Natural killer cell (primary cell): ENCODE measurements at regions not wholly inside any gene's neighbourhood (a gene's known extent, or its start where the extent isn't known, plus 50 kb on each side); places are given as distances from the start of the nearest gene placed in this dataset.

ENCODE experiments used
- ATAC-seq, 3 donors: fragments of 150-1000 bp in 2 of 3; fragments of 200-7000 bp in 1 of 3; cut with Tn5 transposase; 1 replicate in 1 of 3; 2 replicates in 2 of 3; pipeline ENCODE4 v1.10.0; 2021; ENCODE audit warnings: mild to moderate bottlenecking in 2 of 3, moderate library complexity in 2 of 3
- DNase-seq, 2 donors: peaks; one replicate each; pipeline versions ENCODE4 v3.0.0 to v3.0.0-alpha.2; 2013 to 2021; ENCODE audit warnings: mixed read lengths in 1 of 2
- H3K27ac ChIP-seq: one replicate; pipeline ENCODE4 v1.5.1; 2013; ENCODE audit warnings: mild to moderate bottlenecking, low read length
- H3K27me3 ChIP-seq: one replicate; pipeline ENCODE4 v1.6.1; 2013; ENCODE audit warnings: low read length; ENCODE audit not compliant: control insufficient read depth, insufficient read depth
- H3K36me3 ChIP-seq: one replicate; pipeline ENCODE4 v1.6.1; 2013; ENCODE audit warnings: low read length; ENCODE audit not compliant: control insufficient read depth, insufficient read depth
- H3K4me1 ChIP-seq: one replicate; pipeline ENCODE4 v1.6.1; 2013; ENCODE audit warnings: low read length; ENCODE audit not compliant: control insufficient read depth, insufficient read depth
- H3K4me3 ChIP-seq: one replicate; pipeline ENCODE4 v1.5.1; 2013; ENCODE audit warnings: low read length
- H3K9me3 ChIP-seq: one replicate; pipeline ENCODE4 v1.6.1; 2013; ENCODE audit warnings: low read length; ENCODE audit not compliant: control insufficient read depth, insufficient read depth
- H3K27ac Mint-ChIP-seq, 2 donors: one replicate each; pipeline ENCODE4 v1.8.0; 2022; ENCODE audit warnings: mild to moderate bottlenecking in 2 of 2, mixed read lengths in 2 of 2, moderate library complexity in 1 of 2
- H3K27me3 Mint-ChIP-seq, 2 donors: one replicate each; pipeline ENCODE4 v1.8.0; 2022; ENCODE audit warnings: low read depth in 2 of 2, mixed read lengths in 2 of 2
- H3K36me3 Mint-ChIP-seq: one replicate; pipeline ENCODE4 v1.8.0; 2022; ENCODE audit warnings: mixed read lengths
- H3K4me1 Mint-ChIP-seq, 2 donors: one replicate each; pipeline ENCODE4 v1.8.0; 2022; ENCODE audit warnings: mixed read lengths in 2 of 2
- H3K4me3 Mint-ChIP-seq: one replicate; pipeline ENCODE4 v1.8.0; 2022; ENCODE audit warnings: mild to moderate bottlenecking, moderate library complexity, mixed read lengths
- H3K9me3 Mint-ChIP-seq, 2 donors: one replicate each; pipeline ENCODE4 v1.8.0; 2022; ENCODE audit warnings: mixed read lengths in 2 of 2
- WGBS: methylation state at CpG from one replicate; pipeline ENCODE4 v1.1.7; 2013; ENCODE audit warnings: missing lambda C conversion rate; ENCODE audit not compliant: insufficient coverage; 5-methylcytosine and 5-hydroxymethylcytosine counted together
- intact Hi-C: fragments of 100-400 bp; cut with micrococcal nuclease; formaldehyde crosslinking; loops from one replicate; pipeline ENCODE4 v1.14.2; 2022
- TF ChIP-seq, protein P1 (sequence below): fragments of 200-600 bp; IDR thresholded peaks from one replicate; pipeline ENCODE4 v1.8.0; 2022; ENCODE audit warnings: antibody characterized with exemption

DNA sequence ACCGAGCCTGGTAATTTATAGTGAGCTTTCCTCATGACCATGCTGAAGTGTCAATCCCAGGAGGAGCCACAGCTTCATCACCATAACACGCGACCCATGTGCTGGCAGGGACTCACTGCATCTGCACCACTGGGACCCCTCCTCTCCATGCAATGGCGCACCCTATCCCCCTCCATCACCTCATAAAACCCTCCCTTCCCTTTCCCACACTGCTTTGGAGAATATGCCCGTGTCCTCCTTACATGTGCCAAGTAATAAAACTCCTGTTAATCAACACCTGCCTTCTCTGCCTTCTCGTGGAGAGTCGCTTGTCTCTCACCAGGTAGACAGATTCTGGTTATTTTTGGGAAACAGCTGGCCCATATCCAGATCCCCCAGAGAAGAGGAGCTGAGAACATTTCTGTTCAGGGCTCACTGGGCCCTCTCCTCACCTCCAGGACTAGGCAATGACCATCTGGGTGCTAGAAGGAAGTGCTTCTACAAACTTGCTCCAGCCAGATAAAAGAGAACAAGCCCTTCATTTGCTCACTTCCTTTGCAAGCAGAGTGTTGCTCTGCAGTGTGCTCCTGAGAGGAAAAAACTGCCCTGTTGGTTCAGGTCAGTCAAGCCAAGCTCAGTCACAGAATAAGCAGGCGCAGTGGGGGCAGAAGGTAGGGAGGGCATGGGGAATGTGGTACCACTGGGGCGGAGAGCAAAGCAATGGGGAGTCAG is 894.3 kb downstream of the UQCRFS1 start:
- Mint-ChIP-seq H3K4me3 (no peak overlapping the region), H3K27me3 (peaks cover 2 to 23% of the 10 kb centered on the region in 2 donors), H3K4me1 (no peaks in the 10 kb centered on the region), H3K36me3 (no peaks in the 10 kb centered on the region), H3K27ac (no peak overlapping the region), H3K9me3 (no peaks in the 10 kb centered on the region)
- ATAC-seq (no peak), DNase-seq (no peak)
- Histone ChIP-seq H3K9me3 (no peaks in the 10 kb centered on the region), H3K4me3 (no peak overlapping the region), H3K36me3 (no peaks in the 10 kb centered on the region), H3K27ac (no peak overlapping the region), H3K27me3 (no peaks in the 10 kb centered on the region), H3K4me1 (no peaks in the 10 kb centered on the region)
- 79% methylated on average over 8 of the region's 9 CpGs for WGBS
- TF ChIP-seq, protein P1, sequence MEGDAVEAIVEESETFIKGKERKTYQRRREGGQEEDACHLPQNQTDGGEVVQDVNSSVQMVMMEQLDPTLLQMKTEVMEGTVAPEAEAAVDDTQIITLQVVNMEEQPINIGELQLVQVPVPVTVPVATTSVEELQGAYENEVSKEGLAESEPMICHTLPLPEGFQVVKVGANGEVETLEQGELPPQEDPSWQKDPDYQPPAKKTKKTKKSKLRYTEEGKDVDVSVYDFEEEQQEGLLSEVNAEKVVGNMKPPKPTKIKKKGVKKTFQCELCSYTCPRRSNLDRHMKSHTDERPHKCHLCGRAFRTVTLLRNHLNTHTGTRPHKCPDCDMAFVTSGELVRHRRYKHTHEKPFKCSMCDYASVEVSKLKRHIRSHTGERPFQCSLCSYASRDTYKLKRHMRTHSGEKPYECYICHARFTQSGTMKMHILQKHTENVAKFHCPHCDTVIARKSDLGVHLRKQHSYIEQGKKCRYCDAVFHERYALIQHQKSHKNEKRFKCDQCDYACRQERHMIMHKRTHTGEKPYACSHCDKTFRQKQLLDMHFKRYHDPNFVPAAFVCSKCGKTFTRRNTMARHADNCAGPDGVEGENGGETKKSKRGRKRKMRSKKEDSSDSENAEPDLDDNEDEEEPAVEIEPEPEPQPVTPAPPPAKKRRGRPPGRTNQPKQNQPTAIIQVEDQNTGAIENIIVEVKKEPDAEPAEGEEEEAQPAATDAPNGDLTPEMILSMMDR = no peak
- intact Hi-C loops = no loop called here

DNA sequence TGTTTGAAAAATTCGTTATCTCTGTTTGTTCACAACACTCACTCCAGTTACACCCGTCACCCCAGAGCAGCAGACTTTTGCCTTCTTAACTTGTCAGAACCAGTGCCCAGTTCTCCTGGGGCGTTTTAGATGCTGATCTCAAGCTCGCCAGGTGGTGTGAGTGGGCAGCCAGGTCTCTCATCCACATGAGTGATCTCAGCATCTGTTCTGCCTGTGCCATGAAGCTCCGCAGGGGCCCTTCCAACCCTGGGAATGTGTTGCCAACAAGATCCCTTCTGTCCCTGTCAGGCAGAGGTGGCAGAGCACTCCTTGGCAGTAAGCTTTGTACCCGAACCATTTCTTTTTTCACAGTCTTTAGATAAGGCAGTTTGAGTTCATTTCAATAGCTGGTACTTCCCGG is 896.5 kb downstream of the UQCRFS1 start:
- H3K27ac Mint-ChIP-seq = no peak overlapping the region
- no peaks in the 10 kb centered on the region for H3K36me3 Mint-ChIP-seq
- no peak overlapping the region for H3K4me3 Mint-ChIP-seq
- H3K27me3 Mint-ChIP-seq = peaks cover 2 to 23% of the 10 kb centered on the region in 2 donors
- Histone ChIP-seq H3K27ac (no peak overlapping the region), H3K9me3 (no peaks in the 10 kb centered on the region), H3K4me1 (no peaks in the 10 kb centered on the region), H3K27me3 (no peaks in the 10 kb centered on the region), H3K4me3 (no peak overlapping the region), H3K36me3 (no peaks in the 10 kb centered on the region)
- DNase-seq = no peak
- TF ChIP-seq, protein P1 = no peak
- no peaks in the 10 kb centered on the region for H3K4me1 Mint-ChIP-seq
- ATAC-seq = no peak
- WGBS = 82% methylated on average over 6 of the region's 7 CpGs
- intact Hi-C loops = no loop called here
- no peaks in the 10 kb centered on the region for H3K9me3 Mint-ChIP-seq

DNA sequence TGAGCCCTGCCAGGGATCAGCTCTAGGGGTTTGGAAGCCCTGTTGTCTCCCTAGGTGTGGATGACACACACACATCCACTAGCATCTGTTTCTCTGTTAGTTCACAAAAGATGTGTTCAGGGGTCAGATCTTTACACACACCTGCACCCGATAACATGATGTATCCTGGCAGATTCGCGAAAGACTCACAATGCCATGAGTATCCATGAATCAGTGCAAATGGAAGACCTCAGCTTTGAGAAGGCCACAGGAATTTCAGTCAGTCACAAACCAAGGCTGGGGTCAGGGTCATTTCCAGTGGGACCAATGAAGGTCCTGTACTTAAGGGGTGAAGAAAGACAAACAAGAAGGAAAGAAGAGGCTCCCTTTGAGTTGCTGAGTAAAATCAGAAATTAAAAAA is 898.2 kb downstream of the UQCRFS1 start:
- H3K4me1 ChIP-seq = no peaks in the 10 kb centered on the region
- TF ChIP-seq, protein P1 = no peak
- 96% methylated on average over 3 of the region's 3 CpGs for WGBS
- Mint-ChIP-seq H3K27ac (no peak overlapping the region), H3K9me3 (no peaks in the 10 kb centered on the region), H3K36me3 (no peaks in the 10 kb centered on the region), H3K27me3 (peaks cover 2 to 23% of the 10 kb centered on the region in 2 donors), H3K4me3 (no peak overlapping the region), H3K4me1 (no peaks in the 10 kb centered on the region)
- intact Hi-C loops = no loop called here
- H3K36me3 ChIP-seq = no peaks in the 10 kb centered on the region
- no peak overlapping the region for H3K4me3 ChIP-seq
- DNase-seq (no peak), ATAC-seq (no peak)
- H3K27ac ChIP-seq = no peak overlapping the region
- no peaks in the 10 kb centered on the region for H3K9me3 ChIP-seq
- no peaks in the 10 kb centered on the region for H3K27me3 ChIP-seq

DNA sequence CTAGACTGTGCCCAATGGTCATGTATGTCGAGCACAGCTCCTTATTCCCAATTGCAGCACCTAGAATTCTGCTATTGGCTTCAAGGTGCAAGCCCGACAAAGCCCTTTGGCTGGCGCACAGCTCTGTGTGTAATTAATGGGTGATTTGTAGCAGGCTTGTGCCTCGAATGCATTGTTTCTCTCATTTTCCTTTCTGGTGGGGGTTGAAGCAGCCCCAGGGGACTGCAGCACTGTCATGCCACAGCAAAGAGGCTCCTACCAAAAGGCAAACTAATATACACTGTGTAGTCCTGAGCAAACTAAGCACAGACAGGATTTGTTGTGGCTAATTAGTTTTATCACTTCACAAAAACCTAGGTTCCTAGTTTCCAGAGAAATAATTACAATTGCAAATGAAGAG is 898.7 kb downstream of the UQCRFS1 start:
- H3K9me3 ChIP-seq = no peaks in the 10 kb centered on the region
- intact Hi-C loops = no loop called here
- Mint-ChIP-seq H3K36me3 (no peaks in the 10 kb centered on the region), H3K27ac (no peak overlapping the region), H3K4me1 (no peaks in the 10 kb centered on the region), H3K4me3 (no peak overlapping the region), H3K27me3 (peaks cover 2 to 22% of the 10 kb centered on the region in 2 donors), H3K9me3 (no peaks in the 10 kb centered on the region)
- H3K36me3 ChIP-seq = no peaks in the 10 kb centered on the region
- no peak overlapping the region for H3K4me3 ChIP-seq
- WGBS = 68% methylated on average over 4 of the region's 4 CpGs
- no peaks in the 10 kb centered on the region for H3K27me3 ChIP-seq
- TF ChIP-seq, protein P1 = no peak
- DNase-seq (no peak), ATAC-seq (no peak)
- H3K27ac ChIP-seq = no peak overlapping the region
- H3K4me1 ChIP-seq = no peaks in the 10 kb centered on the region
